WTC11 (cell line): ENCODE measurements at regions not wholly inside any gene's neighbourhood (a gene's known extent, or its start where the extent isn't known, plus 50 kb on each side); places are given as distances from the start of the nearest gene placed in this dataset.

Experiments
- ATAC-seq: fragments of 200-7000 bp; cut with Tn5 transposase; 2 replicates; pipeline ENCODE4 v1.10.0; 2021; ENCODE audit warnings: mild to moderate bottlenecking, moderate library complexity
- CTCF ChIA-PET: fragments of 300-600 bp; sonication (Branson Sonifier 250); formaldehyde crosslinking; loops from one replicate; lab custom pipeline; 2021; ENCODE audit warnings: antibody characterized with exemption; lab: Charles Lee
- POLR2A ChIA-PET: fragments of 350-600 bp; sonication (Branson Sonifier 250); formaldehyde crosslinking; loops from one replicate; lab custom pipeline; 2021; ENCODE audit warnings: antibody characterized with exemption; lab: Charles Lee
- DNase-seq: peaks from one replicate; pipeline ENCODE4 v3.0.0; 2021; ENCODE audit warnings: low spot score
- H3K27ac Mint-ChIP-seq: 2 replicates; pipeline ENCODE4 v1.8.0; 2021; ENCODE audit warnings: mixed read lengths
- H3K27me3 Mint-ChIP-seq: 2 replicates; pipeline ENCODE4 v1.8.0; 2021; ENCODE audit warnings: low read depth, mild to moderate bottlenecking, moderate library complexity, mixed read lengths
- H3K36me3 Mint-ChIP-seq: 2 replicates; pipeline ENCODE4 v1.8.0; 2021; ENCODE audit warnings: mixed read lengths
- H3K4me1 Mint-ChIP-seq: 2 replicates; pipeline ENCODE4 v1.8.0; 2022; ENCODE audit warnings: mixed read lengths
- H3K4me3 Mint-ChIP-seq: 2 replicates; pipeline ENCODE4 v1.8.0; 2021; ENCODE audit warnings: mild to moderate bottlenecking, moderate library complexity, mixed read lengths
- H3K9me3 Mint-ChIP-seq: 2 replicates; pipeline ENCODE4 v1.8.0; 2021; ENCODE audit warnings: mixed read lengths
- ATF1 ChIP-seq: sonication (generic); formaldehyde crosslinking; IDR thresholded peaks from 2 replicates; pipeline ENCODE4 v1.8.1; 2023; ENCODE audit warnings: mild to moderate bottlenecking, moderate library complexity, missing genetic modification reagents
- ATF6 ChIP-seq: sonication (generic); formaldehyde crosslinking; IDR thresholded peaks from 2 replicates; pipeline ENCODE4 v1.8.1; 2023; ENCODE audit warnings: mild to moderate bottlenecking, missing genetic modification reagents
- CREB1 ChIP-seq: sonication (generic); formaldehyde crosslinking; IDR thresholded peaks from 2 replicates; pipeline ENCODE4 v1.8.0; 2023; ENCODE audit warnings: mild to moderate bottlenecking, missing genetic modification reagents
- E2F5 ChIP-seq: sonication (generic); formaldehyde crosslinking; IDR thresholded peaks from 2 replicates; pipeline ENCODE4 v1.8.1; 2022; ENCODE audit warnings: mild to moderate bottlenecking, moderate library complexity, missing genetic modification reagents
- GABPB1 ChIP-seq: sonication (generic); formaldehyde crosslinking; IDR thresholded peaks from 2 replicates; pipeline ENCODE4 v1.8.1; 2023; ENCODE audit warnings: mild to moderate bottlenecking, missing genetic modification reagents
- GTF2I ChIP-seq: fragments of 250-450 bp; sonication (Bioruptor Pico); conservative IDR thresholded peaks from 2 replicates; pipeline ENCODE4 v1.4.0; 2021; ENCODE audit warnings: mild to moderate bottlenecking
- HMGA2 ChIP-seq: fragments of 250-450 bp; sonication (Bioruptor Pico); IDR thresholded peaks from 2 replicates; pipeline ENCODE4 v1.4.0; 2021; ENCODE audit warnings: mild to moderate bottlenecking, moderate library complexity
- MLX ChIP-seq: sonication (generic); formaldehyde crosslinking; IDR thresholded peaks from 2 replicates; pipeline ENCODE4 v1.8.1; 2023; ENCODE audit warnings: mild to moderate bottlenecking, missing genetic modification reagents, moderate library complexity
- PRDM15 ChIP-seq: sonication (generic); formaldehyde crosslinking; IDR thresholded peaks from 2 replicates; pipeline ENCODE4 v1.8.0; 2022; ENCODE audit warnings: missing genetic modification reagents
- PREB ChIP-seq: sonication (generic); formaldehyde crosslinking; IDR thresholded peaks from 2 replicates; pipeline ENCODE4 v1.8.1; 2022; ENCODE audit warnings: mild to moderate bottlenecking, missing genetic modification reagents, moderate library complexity, borderline replicate concordance
- PRRX2 ChIP-seq: fragments of 250-450 bp; sonication (Bioruptor Pico); IDR thresholded peaks from 2 replicates; pipeline ENCODE4 v1.8.0; 2021; ENCODE audit warnings: mild to moderate bottlenecking
- TCF7 ChIP-seq: sonication (generic); formaldehyde crosslinking; IDR thresholded peaks from 2 replicates; pipeline ENCODE4 v1.8.0; 2022; ENCODE audit warnings: mild to moderate bottlenecking, low read depth, missing genetic modification reagents, moderate library complexity
- TEAD1 ChIP-seq: sonication (generic); formaldehyde crosslinking; IDR thresholded peaks from 2 replicates; pipeline ENCODE4 v1.8.0; 2022; ENCODE audit warnings: mild to moderate bottlenecking, missing genetic modification reagents
- ZMAT4 ChIP-seq: fragments of 250-450 bp; sonication (Bioruptor Pico); IDR thresholded peaks from 2 replicates; pipeline ENCODE4 v1.9.0; 2021; ENCODE audit warnings: mild to moderate bottlenecking
- ZNF263 ChIP-seq: sonication (generic); formaldehyde crosslinking; IDR thresholded peaks from 2 replicates; pipeline ENCODE4 v1.8.1; 2022; ENCODE audit warnings: low read depth, mild to moderate bottlenecking, moderate library complexity, missing genetic modification reagents
- ZNF281 ChIP-seq: sonication (generic); formaldehyde crosslinking; IDR thresholded peaks from 2 replicates; pipeline ENCODE4 v1.8.0; 2023; ENCODE audit warnings: mild to moderate bottlenecking, missing genetic modification reagents
- ZNF317 ChIP-seq: sonication (generic); formaldehyde crosslinking; IDR thresholded peaks from 2 replicates; pipeline ENCODE4 v1.8.1; 2023; ENCODE audit warnings: low read depth, mild to moderate bottlenecking, moderate library complexity, missing genetic modification reagents, borderline replicate concordance
- TF ChIP-seq, protein P1 (sequence below): sonication (generic); formaldehyde crosslinking; IDR thresholded peaks from 2 replicates; pipeline ENCODE4 v1.8.1; 2022; ENCODE audit warnings: low read depth, mild to moderate bottlenecking, moderate library complexity, missing genetic modification reagents, borderline replicate concordance
- TF ChIP-seq, protein P2 (sequence below): sonication (generic); formaldehyde crosslinking; IDR thresholded peaks from 2 replicates; pipeline ENCODE4 v1.8.1; 2022; ENCODE audit warnings: low read depth, missing genetic modification reagents, borderline replicate concordance
- TF ChIP-seq, protein P3 (sequence below): fragments of 250-450 bp; sonication (Bioruptor Pico); IDR thresholded peaks from 2 replicates; pipeline ENCODE4 v1.9.0; 2021; ENCODE audit warnings: moderate library complexity, mild to moderate bottlenecking, inconsistent platforms, borderline replicate concordance

- H3K4me1 Mint-ChIP-seq: peaks cover 37% of the 10 kb centered on the region
- TF ChIP-seq E2F5 (CRISPR knock-in tag): no peak
- no peak for TF ChIP-seq PRRX2
- TF ChIP-seq GTF2I (CRISPR knock-in tag): no peak
- TF ChIP-seq HMGA2 (CRISPR knock-in tag): no peak
- no peak for TF ChIP-seq ZNF281 (CRISPR knock-in tag)
- TF ChIP-seq ATF6 (CRISPR knock-in tag): no peak
- no peak for TF ChIP-seq ZMAT4
- no peak for TF ChIP-seq TEAD1 (CRISPR knock-in tag)
- no peak for TF ChIP-seq PREB (CRISPR knock-in tag)
- no peak for TF ChIP-seq PRDM15 (CRISPR knock-in tag)
- TF ChIP-seq, protein P1, sequence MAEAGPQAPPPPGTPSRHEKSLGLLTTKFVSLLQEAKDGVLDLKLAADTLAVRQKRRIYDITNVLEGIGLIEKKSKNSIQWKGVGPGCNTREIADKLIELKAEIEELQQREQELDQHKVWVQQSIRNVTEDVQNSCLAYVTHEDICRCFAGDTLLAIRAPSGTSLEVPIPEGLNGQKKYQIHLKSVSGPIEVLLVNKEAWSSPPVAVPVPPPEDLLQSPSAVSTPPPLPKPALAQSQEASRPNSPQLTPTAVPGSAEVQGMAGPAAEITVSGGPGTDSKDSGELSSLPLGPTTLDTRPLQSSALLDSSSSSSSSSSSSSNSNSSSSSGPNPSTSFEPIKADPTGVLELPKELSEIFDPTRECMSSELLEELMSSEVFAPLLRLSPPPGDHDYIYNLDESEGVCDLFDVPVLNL (CRISPR knock-in tag): no peak
- no peak for TF ChIP-seq GABPB1 (CRISPR knock-in tag)
- TF ChIP-seq ATF1 (CRISPR knock-in tag): no peak
- TF ChIP-seq, protein P2, sequence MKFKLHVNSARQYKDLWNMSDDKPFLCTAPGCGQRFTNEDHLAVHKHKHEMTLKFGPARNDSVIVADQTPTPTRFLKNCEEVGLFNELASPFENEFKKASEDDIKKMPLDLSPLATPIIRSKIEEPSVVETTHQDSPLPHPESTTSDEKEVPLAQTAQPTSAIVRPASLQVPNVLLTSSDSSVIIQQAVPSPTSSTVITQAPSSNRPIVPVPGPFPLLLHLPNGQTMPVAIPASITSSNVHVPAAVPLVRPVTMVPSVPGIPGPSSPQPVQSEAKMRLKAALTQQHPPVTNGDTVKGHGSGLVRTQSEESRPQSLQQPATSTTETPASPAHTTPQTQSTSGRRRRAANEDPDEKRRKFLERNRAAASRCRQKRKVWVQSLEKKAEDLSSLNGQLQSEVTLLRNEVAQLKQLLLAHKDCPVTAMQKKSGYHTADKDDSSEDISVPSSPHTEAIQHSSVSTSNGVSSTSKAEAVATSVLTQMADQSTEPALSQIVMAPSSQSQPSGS (CRISPR knock-in tag): no peak
- no peak for TF ChIP-seq TCF7 (CRISPR knock-in tag)
- TF ChIP-seq CREB1 (CRISPR knock-in tag): no peak
- TF ChIP-seq, protein P3, sequence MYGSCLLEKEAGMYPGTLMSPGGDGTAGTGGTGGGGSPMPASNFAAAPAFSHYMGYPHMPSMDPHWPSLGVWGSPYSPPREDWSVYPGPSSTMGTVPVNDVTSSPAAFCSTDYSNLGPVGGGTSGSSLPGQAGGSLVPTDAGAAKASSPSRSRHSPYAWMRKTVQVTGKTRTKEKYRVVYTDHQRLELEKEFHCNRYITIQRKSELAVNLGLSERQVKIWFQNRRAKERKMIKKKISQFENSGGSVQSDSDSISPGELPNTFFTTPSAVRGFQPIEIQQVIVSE (CRISPR knock-in tag): no peak
- TF ChIP-seq ZNF263 (CRISPR knock-in tag): no peak
- TF ChIP-seq ZNF317 (CRISPR knock-in tag): no peak
- TF ChIP-seq MLX: no peak
- TF ChIP-seq, all 79 proteins: peak for 0
- Mint-ChIP-seq H3K36me3 (no peaks in the 10 kb centered on the region), H3K27me3 (no peaks in the 10 kb centered on the region), H3K4me3 (no peak overlapping the region), H3K27ac (peak overlapping the region; percentile 28; the same call in 1 of the 2 replicates), H3K9me3 (no peaks in the 10 kb centered on the region)
- DNase-seq (no peak), ATAC-seq (no peak)
- CTCF ChIA-PET: interaction anchor here (0.6 to 1.7 kb wide), 2 partner anchors 61 to 125 kb away, joined by 5 read pairs; no protein-coding TSS in a partner anchor
- POLR2A ChIA-PET: no interaction called here
Observed at GRCh38 chr4:112889619-112890527, 159.6 kb upstream of the ANK2 start.
